Thyroid gland (tissue), 4 donors: ENCODE measurements at regions not wholly inside any gene's neighbourhood (a gene's known extent, or its start where the extent isn't known, plus 50 kb on each side); places are given as distances from the start of the nearest gene placed in this dataset.

ENCODE experiments used
- DNase-seq, 2 donors: peaks; one replicate each; pipeline ENCODE4 v3.0.0-alpha.2; 2019
- H3K27ac ChIP-seq, 3 donors: fragments of 200-600 bp; sonication (generic); 1 replicate in 2 of 3; 2 replicates in 1 of 3; pipeline ENCODE4 v1.5.1; 2016 to 2019; ENCODE audit warnings: mild to moderate bottlenecking in 1 of 3, moderate library complexity in 1 of 3
- H3K27me3 ChIP-seq: fragments of 200-600 bp; sonication (generic); one replicate; pipeline ENCODE4 v1.5.1; 2019
- H3K36me3 ChIP-seq, 2 donors: fragments of 200-600 bp; sonication (generic); one replicate each; pipeline ENCODE4 v1.5.1; 2016 to 2019
- H3K4me1 ChIP-seq, 2 donors: fragments of 200-600 bp; sonication (generic); one replicate each; pipeline ENCODE4 v1.5.1; 2017 to 2019
- H3K4me3 ChIP-seq, 3 donors: fragments of 200-600 bp; sonication (generic); replicated peaks in 1 of 3; 1 replicate in 2 of 3; 2 replicates in 1 of 3; pipeline ENCODE4 v1.5.1; 2016; ENCODE audit warnings: mild to moderate bottlenecking in 1 of 3
- H3K9me3 ChIP-seq: fragments of 200-600 bp; sonication (generic); one replicate; pipeline ENCODE4 v1.5.1; 2017
- POLR2A ChIP-seq, 2 donors: fragments of 450-650 bp; IDR thresholded peaks; one replicate each; pipeline ENCODE4 v1.6.1; 2017; ENCODE audit warnings: antibody characterized with exemption in 2 of 2, mild to moderate bottlenecking in 2 of 2, moderate library complexity in 1 of 2
- WGBS, 2 donors: methylation state at CpG; one replicate each; pipeline ENCODE4 v1.1.5; 2017; 5-methylcytosine and 5-hydroxymethylcytosine counted together
- intact Hi-C: fragments of 100-400 bp; cut with DNase I; formaldehyde crosslinking; loops from one replicate; pipeline ENCODE4 v1.15.1; 2023
- TF ChIP-seq, protein P1 (sequence below), 6 experiments: fragments of 200-600 bp in 3 of 6; fragments of 450-650 bp in 3 of 6; sonication (generic) in 3 of 6; IDR thresholded peaks; one replicate each; pipeline ENCODE4 v1.5.1; 2016 to 2019; ENCODE audit warnings: antibody characterized with exemption in 6 of 6, mild to moderate bottlenecking in 2 of 6, inconsistent platforms in 1 of 6, moderate library complexity in 1 of 6

DNA sequence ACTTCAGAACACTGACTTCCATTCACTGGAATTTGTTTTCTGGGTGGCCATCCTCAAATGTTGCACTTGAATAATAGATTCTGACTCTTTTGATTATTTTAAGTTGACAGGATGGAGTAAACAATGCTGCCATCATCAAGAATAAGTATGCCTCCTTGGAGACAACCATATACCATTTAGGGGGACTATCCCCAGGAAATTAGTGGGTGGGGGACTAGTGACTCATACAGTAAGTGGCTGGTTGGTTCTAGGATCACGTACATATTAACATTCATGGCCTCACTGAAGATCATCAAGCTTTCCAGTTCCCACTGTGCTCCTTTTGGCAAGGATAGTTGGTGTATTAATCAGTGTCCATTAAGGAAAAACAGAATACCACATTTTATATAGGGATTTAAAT lies 615.2 kb downstream of the CCSER2 start:
- peaks cover 3 to 10% of the 10 kb centered on the region in 2 donors for H3K4me1 ChIP-seq
- H3K4me3 ChIP-seq, result no peak overlapping the region
- intact Hi-C loops, result no loop called here
- H3K27ac ChIP-seq, result no peak overlapping the region
- TF ChIP-seq, protein P1, sequence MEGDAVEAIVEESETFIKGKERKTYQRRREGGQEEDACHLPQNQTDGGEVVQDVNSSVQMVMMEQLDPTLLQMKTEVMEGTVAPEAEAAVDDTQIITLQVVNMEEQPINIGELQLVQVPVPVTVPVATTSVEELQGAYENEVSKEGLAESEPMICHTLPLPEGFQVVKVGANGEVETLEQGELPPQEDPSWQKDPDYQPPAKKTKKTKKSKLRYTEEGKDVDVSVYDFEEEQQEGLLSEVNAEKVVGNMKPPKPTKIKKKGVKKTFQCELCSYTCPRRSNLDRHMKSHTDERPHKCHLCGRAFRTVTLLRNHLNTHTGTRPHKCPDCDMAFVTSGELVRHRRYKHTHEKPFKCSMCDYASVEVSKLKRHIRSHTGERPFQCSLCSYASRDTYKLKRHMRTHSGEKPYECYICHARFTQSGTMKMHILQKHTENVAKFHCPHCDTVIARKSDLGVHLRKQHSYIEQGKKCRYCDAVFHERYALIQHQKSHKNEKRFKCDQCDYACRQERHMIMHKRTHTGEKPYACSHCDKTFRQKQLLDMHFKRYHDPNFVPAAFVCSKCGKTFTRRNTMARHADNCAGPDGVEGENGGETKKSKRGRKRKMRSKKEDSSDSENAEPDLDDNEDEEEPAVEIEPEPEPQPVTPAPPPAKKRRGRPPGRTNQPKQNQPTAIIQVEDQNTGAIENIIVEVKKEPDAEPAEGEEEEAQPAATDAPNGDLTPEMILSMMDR (IDR thresholded peaks at IDR 0.05), result no peak
- TF ChIP-seq POLR2A (IDR thresholded peaks at IDR 0.05), result no peak
- H3K27me3 ChIP-seq, result no peaks in the 10 kb centered on the region
- no peak for DNase-seq
- H3K9me3 ChIP-seq, result no peaks in the 10 kb centered on the region
- H3K36me3 ChIP-seq, result no peaks in the 10 kb centered on the region
- 74 to 88% methylated on average over 1 of the region's 1 CpG for WGBS, 2 donors

DNA sequence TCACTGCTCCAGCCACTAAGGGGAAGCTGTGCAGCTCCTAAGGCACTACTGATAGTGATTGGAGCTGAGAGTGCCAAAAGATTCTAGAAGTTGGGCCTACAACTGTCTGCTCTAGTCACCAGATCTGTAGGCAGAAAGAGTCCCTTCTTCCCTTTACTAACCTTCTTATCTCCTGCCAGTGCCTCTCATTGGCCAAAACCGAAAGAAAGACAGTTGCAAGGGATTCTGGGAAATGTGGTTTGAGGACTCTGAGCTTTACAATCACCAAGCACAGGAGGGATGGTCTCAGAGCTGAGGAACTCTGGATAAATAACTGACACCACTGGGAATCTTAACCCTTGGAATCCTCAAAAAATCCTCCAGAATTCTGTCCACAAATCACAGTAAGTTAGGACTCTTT lies 615.8 kb downstream of the CCSER2 start:
- Histone ChIP-seq H3K27me3 (no peaks in the 10 kb centered on the region), H3K9me3 (no peaks in the 10 kb centered on the region), H3K27ac (no peak overlapping the region), H3K36me3 (no peaks in the 10 kb centered on the region), H3K4me3 (no peak overlapping the region), H3K4me1 (peaks cover 0 to 6% of the 10 kb centered on the region in 2 donors)
- 47 to 56% methylated on average over 1 of the region's 1 CpG for WGBS, 2 donors
- TF ChIP-seq POLR2A (IDR thresholded peaks at IDR 0.05), result no peak
- TF ChIP-seq, protein P1 (IDR thresholded peaks at IDR 0.05), result no peak
- intact Hi-C loops, result no loop called here
- DNase-seq, result no peak

DNA sequence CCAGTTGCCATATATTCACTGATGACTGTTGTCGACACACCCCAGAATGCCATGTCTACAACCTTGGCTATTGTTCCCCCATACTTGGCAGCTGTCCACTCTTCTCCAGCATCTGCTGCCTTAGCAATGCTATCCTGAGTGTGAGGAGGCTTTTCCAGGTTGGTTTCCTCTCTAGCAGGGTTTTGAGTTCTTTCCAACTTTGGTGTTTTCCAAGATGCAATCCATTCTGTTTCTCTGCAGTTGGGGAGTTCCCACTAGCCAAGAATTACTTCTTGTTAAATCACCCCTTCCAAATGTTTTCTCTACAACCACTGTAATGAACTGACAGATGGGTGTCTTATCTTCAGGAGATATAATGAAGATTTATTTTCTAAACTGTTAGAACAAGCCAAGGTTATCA lies 617.4 kb downstream of the CCSER2 start:
- H3K27ac ChIP-seq, result no peak overlapping the region
- whole genome bisulfite sequencing, 2 donors, result 86 to 94% methylated on average over 1 of the region's 1 CpG
- H3K4me3 ChIP-seq, result no peak overlapping the region
- no peak for DNase-seq
- no peaks in the 10 kb centered on the region for H3K4me1 ChIP-seq
- H3K27me3 ChIP-seq, result no peaks in the 10 kb centered on the region
- intact Hi-C loops, result no loop called here
- TF ChIP-seq POLR2A (IDR thresholded peaks at IDR 0.05), result no peak
- TF ChIP-seq, protein P1 (IDR thresholded peaks at IDR 0.05), result no peak
- no peaks in the 10 kb centered on the region for H3K9me3 ChIP-seq
- no peaks in the 10 kb centered on the region for H3K36me3 ChIP-seq

DNA sequence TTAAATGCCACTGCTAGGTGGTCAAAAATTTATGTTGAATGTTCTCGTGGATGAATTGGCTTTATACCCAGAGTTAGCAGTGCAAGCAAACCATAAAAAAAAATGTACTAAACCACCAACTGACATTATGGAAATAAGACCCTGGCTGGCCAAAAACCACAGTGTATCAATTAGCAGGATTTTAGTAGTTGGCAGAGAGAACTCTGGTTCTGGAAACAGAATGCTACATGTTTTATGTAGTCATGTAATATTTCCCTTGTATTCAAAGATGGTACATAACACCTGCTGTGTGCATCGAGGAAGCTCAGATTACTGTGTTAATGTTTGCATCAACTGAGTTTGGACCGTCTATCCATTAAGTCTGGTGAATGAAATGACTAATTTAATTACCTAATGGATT lies 618.5 kb downstream of the CCSER2 start:
- H3K27ac ChIP-seq, result no peak overlapping the region
- TF ChIP-seq, protein P1 (IDR thresholded peaks at IDR 0.05), result no peak
- no peak for TF ChIP-seq POLR2A (IDR thresholded peaks at IDR 0.05)
- no peaks in the 10 kb centered on the region for H3K36me3 ChIP-seq
- H3K27me3 ChIP-seq, result no peaks in the 10 kb centered on the region
- H3K9me3 ChIP-seq, result no peaks in the 10 kb centered on the region
- H3K4me3 ChIP-seq, result no peak overlapping the region
- H3K4me1 ChIP-seq, result no peaks in the 10 kb centered on the region
- WGBS, 2 donors, result 69 to 80% methylated on average over 3 of the region's 3 CpGs
- DNase-seq, result no peak
- intact Hi-C loops, result no loop called here

DNA sequence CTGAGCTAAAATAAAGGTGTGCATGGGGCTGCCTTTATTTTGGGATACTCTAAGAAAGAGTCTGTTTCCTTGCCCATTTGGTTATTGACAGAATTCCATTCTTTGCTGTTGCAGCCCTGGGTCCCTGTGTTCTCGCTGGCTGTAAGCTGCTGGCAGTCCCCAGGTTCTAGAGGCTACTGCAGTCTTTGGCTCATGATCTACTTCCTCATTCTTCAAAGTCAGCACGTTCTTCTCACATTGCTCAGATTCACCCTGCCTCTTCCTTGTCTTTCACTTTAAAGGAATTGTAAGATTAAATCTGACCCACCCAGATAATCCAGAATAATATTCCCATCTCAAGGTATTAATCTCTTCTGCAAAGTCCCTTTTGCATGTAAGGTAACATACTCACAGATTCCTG lies 620.3 kb downstream of the CCSER2 start:
- WGBS, 2 donors, result 53 to 62% methylated on average over 2 of the region's 2 CpGs
- Histone ChIP-seq H3K36me3 (no peaks in the 10 kb centered on the region), H3K4me3 (no peak overlapping the region), H3K9me3 (no peaks in the 10 kb centered on the region), H3K27me3 (no peaks in the 10 kb centered on the region), H3K4me1 (no peaks in the 10 kb centered on the region), H3K27ac (no peak overlapping the region)
- TF ChIP-seq, protein P1 (IDR thresholded peaks at IDR 0.05), result no peak
- TF ChIP-seq POLR2A (IDR thresholded peaks at IDR 0.05), result no peak
- DNase-seq, result peak in 1 of 2 donors; percentile 2
- intact Hi-C loops, result no loop called here
